BLaER1 treated with 17β-estradiol and CSF1 and Interleukin-3, amounts not matched to agents 10 nM and 100 nM (cell line): ENCODE measurements at regions not wholly inside any gene's neighbourhood (a gene's known extent, or its start where the extent isn't known, plus 50 kb on each side); places are given as distances from the start of the nearest gene placed in this dataset.

Experiments used
- H3K27ac ChIP-seq, 11 experiments: shearing (Covaris generic); formaldehyde crosslinking; 2 replicates each; pipeline ENCODE4 v1.8.1; 2022
- H3K27me3 ChIP-seq, 11 experiments: shearing (Covaris generic); formaldehyde crosslinking; 2 replicates each; pipeline ENCODE4 v1.8.1; 2022
- H3K36me3 ChIP-seq, 11 experiments: shearing (Covaris generic); formaldehyde crosslinking; 2 replicates each; pipeline ENCODE4 v1.8.1; 2022
- H3K4me1 ChIP-seq, 10 experiments: shearing (Covaris generic); formaldehyde crosslinking; 2 replicates each; pipeline ENCODE4 v1.8.1; 2022
- H3K4me2 ChIP-seq, 11 experiments: shearing (Covaris generic); formaldehyde crosslinking; 2 replicates each; pipeline ENCODE4 v1.8.1; 2022
- H3K4me3 ChIP-seq, 10 experiments: shearing (Covaris generic); formaldehyde crosslinking; 2 replicates each; pipeline ENCODE4 v1.8.1; 2022
- H3K9ac ChIP-seq, 11 experiments: shearing (Covaris generic); formaldehyde crosslinking; 2 replicates each; pipeline ENCODE4 v1.8.1; 2022
- H3K9me3 ChIP-seq, 11 experiments: shearing (Covaris generic); formaldehyde crosslinking; replicated peaks in 1 of 11; 2 replicates each; pipeline ENCODE4 v1.8.1; 2022
- H4K20me1 ChIP-seq, 11 experiments: shearing (Covaris generic); formaldehyde crosslinking; 2 replicates each; pipeline ENCODE4 v1.8.1; 2022
- Cebpa-rat ChIP-seq, 11 experiments: shearing (Covaris generic); IDR thresholded peaks; 2 replicates each; pipeline ENCODE4 v1.8.1; 2022

- no peaks in the 10 kb centered on the region for H4K20me1 ChIP-seq
- H3K27ac ChIP-seq, result no peak overlapping the region
- H3K9me3 ChIP-seq, result peaks cover 0 to 21% (median 5%) of the 10 kb centered on the region in 11 experiments; a peak in 9 of 22 replicates
- no peaks in the 10 kb centered on the region for H3K36me3 ChIP-seq
- H3K4me1 ChIP-seq, result peaks cover 0 to 4% (median 0%) of the 10 kb centered on the region in 10 experiments; a peak in 1 of 20 replicates
- TF ChIP-seq Cebpa-rat (IDR thresholded peaks at IDR 0.05), result no peak
- no peak overlapping the region for H3K9ac ChIP-seq
- H3K27me3 ChIP-seq, result no peaks in the 10 kb centered on the region
- H3K4me3 ChIP-seq, result no peak overlapping the region
- H3K4me2 ChIP-seq, result no peak overlapping the region
Observed at GRCh38 chr4:81796790-81797528, 325.3 kb upstream of the RASGEF1B start.

GRCh38 chr4:81792521-81792920 lies 320.8 kb upstream of the RASGEF1B start:
- TF ChIP-seq Cebpa-rat (IDR thresholded peaks at IDR 0.05), result no peak
- Histone ChIP-seq H3K9me3 (peaks cover 0 to 19% (median 0%) of the 10 kb centered on the region in 11 experiments; a peak in 8 of 22 replicates), H3K4me2 (no peak overlapping the region), H3K36me3 (no peaks in the 10 kb centered on the region), H4K20me1 (no peaks in the 10 kb centered on the region), H3K27ac (no peak overlapping the region), H3K4me1 (peaks cover 0 to 18% (median 11%) of the 10 kb centered on the region in 10 experiments; a peak in 13 of 20 replicates), H3K9ac (no peak overlapping the region), H3K27me3 (no peaks in the 10 kb centered on the region), H3K4me3 (no peak overlapping the region)

GRCh38 chr4:81790477-81790876 lies 318.8 kb upstream of the RASGEF1B start:
- Histone ChIP-seq H3K4me2 (peak overlapping the region in 5 of 11 experiments; percentile 25 to 55 (median 45); a peak in 7 of 22 replicates), H3K9me3 (peaks cover 0 to 8% (median 0%) of the 10 kb centered on the region in 11 experiments; a peak in 1 of 22 replicates), H3K4me1 (peaks cover 11 to 28% (median 17%) of the 10 kb centered on the region in 10 experiments), H3K36me3 (no peaks in the 10 kb centered on the region), H4K20me1 (no peaks in the 10 kb centered on the region), H3K4me3 (no peak overlapping the region), H3K27ac (no peak overlapping the region), H3K9ac (no peak overlapping the region), H3K27me3 (no peaks in the 10 kb centered on the region)
- no peak for TF ChIP-seq Cebpa-rat (IDR thresholded peaks at IDR 0.05)

- Histone ChIP-seq H3K4me2 (peak overlapping the region in 9 of 11 experiments; percentile 10 to 55 (median 40); a peak in 15 of 22 replicates), H3K9ac (no peak overlapping the region), H3K4me3 (no peak overlapping the region), H3K4me1 (peaks cover 11 to 30% (median 17%) of the 10 kb centered on the region in 10 experiments), H3K9me3 (peaks cover 0 to 8% (median 0%) of the 10 kb centered on the region in 11 experiments; a peak in 1 of 22 replicates), H3K36me3 (no peaks in the 10 kb centered on the region), H3K27ac (no peak overlapping the region), H4K20me1 (no peaks in the 10 kb centered on the region), H3K27me3 (no peaks in the 10 kb centered on the region)
- TF ChIP-seq Cebpa-rat (IDR thresholded peaks at IDR 0.05), result no peak
Observed at GRCh38 chr4:81789741-81790399, 318.2 kb upstream of the RASGEF1B start.

- H3K9me3 ChIP-seq, result peaks cover 0 to 8% (median 0%) of the 10 kb centered on the region in 11 experiments; a peak in 1 of 22 replicates
- H3K36me3 ChIP-seq, result no peaks in the 10 kb centered on the region
- no peaks in the 10 kb centered on the region for H3K27me3 ChIP-seq
- TF ChIP-seq Cebpa-rat (IDR thresholded peaks at IDR 0.05), result no peak
- no peak overlapping the region for H3K4me2 ChIP-seq
- no peak overlapping the region for H3K27ac ChIP-seq
- peaks cover 11 to 30% (median 17%) of the 10 kb centered on the region in 10 experiments for H3K4me1 ChIP-seq
- no peak overlapping the region for H3K4me3 ChIP-seq
- no peaks in the 10 kb centered on the region for H4K20me1 ChIP-seq
- H3K9ac ChIP-seq, result no peak overlapping the region
Observed at GRCh38 chr4:81789158-81789557, 317.5 kb upstream of the RASGEF1B start.

DNA sequence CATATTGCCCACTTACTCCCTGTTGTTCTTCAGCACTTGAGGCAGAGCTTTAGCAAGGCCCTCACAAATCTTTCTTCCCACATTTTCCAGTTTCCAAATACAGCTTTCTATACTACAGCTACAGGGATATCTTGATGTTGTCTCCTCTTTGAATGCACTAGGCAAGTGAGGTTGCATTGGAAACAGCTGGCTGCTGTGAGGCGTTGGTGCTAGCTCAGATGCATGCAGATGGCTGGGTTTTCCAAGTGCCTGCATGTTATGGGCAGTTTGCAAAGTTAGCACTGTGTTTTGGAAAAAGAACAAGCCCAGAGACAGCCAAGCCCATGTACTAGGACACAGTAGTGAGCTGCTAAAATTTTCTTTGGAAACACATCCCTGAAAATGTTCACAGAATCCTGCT lies 315.1 kb upstream of the RASGEF1B start:
- Histone ChIP-seq H3K4me2 (peak overlapping the region in 5 of 11 experiments; percentile 5 to 78 (median 40); a peak in 9 of 22 replicates), H3K27me3 (no peaks in the 10 kb centered on the region), H3K27ac (peak overlapping the region in 1 of 11 experiments; percentile 65; a peak in 3 of 22 replicates), H3K9ac (peak overlapping the region in 1 of 11 experiments; percentile 40; a peak in 1 of 22 replicates), H3K36me3 (no peaks in the 10 kb centered on the region), H4K20me1 (no peaks in the 10 kb centered on the region), H3K9me3 (no peaks in the 10 kb centered on the region), H3K4me1 (peaks cover 11 to 26% (median 17%) of the 10 kb centered on the region in 10 experiments), H3K4me3 (no peak overlapping the region)
- no peak for TF ChIP-seq Cebpa-rat (IDR thresholded peaks at IDR 0.05)

DNA sequence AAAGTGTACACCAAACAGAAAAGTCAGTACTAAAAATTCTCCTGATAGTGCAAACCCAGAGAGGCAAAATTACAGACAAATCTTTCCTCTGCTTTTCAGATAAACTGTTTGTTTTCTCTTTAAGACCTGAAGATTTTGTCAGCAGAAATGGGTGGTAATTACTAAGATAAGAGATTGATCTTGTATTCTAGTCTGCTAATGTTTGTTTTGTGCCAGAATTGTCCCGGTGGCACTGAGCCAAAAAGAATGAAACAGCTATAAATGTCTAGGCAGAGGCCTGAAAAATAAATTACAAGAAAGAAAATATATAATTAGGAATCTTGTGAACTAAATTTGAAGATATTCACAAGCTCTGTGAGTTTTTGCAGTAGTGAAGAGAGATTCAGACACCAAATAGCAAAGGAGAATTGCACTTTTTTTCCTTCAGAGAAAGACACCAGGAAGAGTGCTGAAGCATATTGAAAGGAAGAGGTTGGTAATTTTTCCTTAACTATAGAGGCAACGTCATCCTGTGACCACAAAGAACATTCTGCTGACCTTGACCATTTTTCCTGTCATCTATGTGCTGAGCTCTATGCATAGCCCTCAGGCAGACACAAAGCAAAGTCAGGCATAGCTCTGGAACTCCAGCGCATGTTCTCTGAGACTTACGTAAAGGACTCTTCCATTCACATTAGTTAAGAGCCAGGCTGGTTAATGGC lies 314.5 kb upstream of the RASGEF1B start:
- H4K20me1 ChIP-seq, result no peaks in the 10 kb centered on the region
- peaks cover 11 to 26% (median 17%) of the 10 kb centered on the region in 10 experiments for H3K4me1 ChIP-seq
- H3K27me3 ChIP-seq, result no peaks in the 10 kb centered on the region
- H3K9ac ChIP-seq, result peak overlapping the region in 2 of 11 experiments; percentile 38 to 40; a peak in 4 of 22 replicates
- no peak for TF ChIP-seq Cebpa-rat (IDR thresholded peaks at IDR 0.05)
- H3K4me3 ChIP-seq, result no peak overlapping the region
- H3K36me3 ChIP-seq, result no peaks in the 10 kb centered on the region
- H3K4me2 ChIP-seq, result peak overlapping the region in 5 of 11 experiments; percentile 5 to 78 (median 40); a peak in 9 of 22 replicates
- no peaks in the 10 kb centered on the region for H3K9me3 ChIP-seq
- H3K27ac ChIP-seq, result peak overlapping the region in 3 of 11 experiments; percentile 25 to 65 (median 45); a peak in 6 of 22 replicates

- no peaks in the 10 kb centered on the region for H4K20me1 ChIP-seq
- no peak overlapping the region for H3K27ac ChIP-seq
- H3K27me3 ChIP-seq, result no peaks in the 10 kb centered on the region
- no peaks in the 10 kb centered on the region for H3K36me3 ChIP-seq
- H3K4me3 ChIP-seq, result no peak overlapping the region
- no peak for TF ChIP-seq Cebpa-rat (IDR thresholded peaks at IDR 0.05)
- peaks cover 8 to 26% (median 13%) of the 10 kb centered on the region in 10 experiments for H3K4me1 ChIP-seq
- peak overlapping the region in 2 of 11 experiments; percentile 40 to 78; a peak in 1 of 22 replicates for H3K4me2 ChIP-seq
- no peaks in the 10 kb centered on the region for H3K9me3 ChIP-seq
- no peak overlapping the region for H3K9ac ChIP-seq
Observed at GRCh38 chr4:81785338-81785737, 313.6 kb upstream of the RASGEF1B start.

DNA sequence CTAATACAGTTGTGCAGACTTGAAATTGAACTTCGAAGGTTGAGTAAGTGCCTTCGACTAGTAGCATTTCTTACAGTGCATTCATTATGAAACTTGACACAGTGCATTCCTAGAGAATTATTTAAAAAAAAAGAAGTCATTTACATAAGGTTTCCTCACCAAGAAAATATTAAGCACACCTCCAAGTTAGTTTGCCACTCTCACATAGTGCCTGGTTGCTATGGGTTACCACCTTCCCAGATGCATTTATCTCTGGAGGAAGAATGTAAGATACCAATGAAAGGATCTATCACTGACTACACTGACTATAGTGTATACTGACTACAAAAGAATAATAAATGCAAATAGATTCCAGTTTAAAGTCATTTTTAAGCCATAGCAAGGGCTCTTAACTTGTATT lies 311.9 kb upstream of the RASGEF1B start:
- H3K4me3 ChIP-seq, result no peak overlapping the region
- H3K36me3 ChIP-seq, result no peaks in the 10 kb centered on the region
- no peaks in the 10 kb centered on the region for H3K9me3 ChIP-seq
- no peak overlapping the region for H3K27ac ChIP-seq
- no peaks in the 10 kb centered on the region for H3K27me3 ChIP-seq
- TF ChIP-seq Cebpa-rat (IDR thresholded peaks at IDR 0.05), result no peak
- no peaks in the 10 kb centered on the region for H4K20me1 ChIP-seq
- no peak overlapping the region for H3K4me2 ChIP-seq
- H3K9ac ChIP-seq, result no peak overlapping the region
- H3K4me1 ChIP-seq, result peaks cover 0 to 22% (median 4%) of the 10 kb centered on the region in 10 experiments; a peak in 10 of 20 replicates
